Tibial artery (tissue), 4 donors: ENCODE measurements at regions not wholly inside any gene's neighbourhood (a gene's known extent, or its start where the extent isn't known, plus 50 kb on each side); places are given as distances from the start of the nearest gene placed in this dataset.

Experiments
- DNase-seq, 2 donors: peaks; one replicate each; pipeline ENCODE4 v3.0.0-alpha.2; 2019
- H3K27ac ChIP-seq, 2 donors: fragments of 200-600 bp; sonication (generic) in 1 of 2; 1 replicate in 1 of 2; 2 replicates in 1 of 2; pipeline ENCODE4 v1.5.1; 2018 to 2019; ENCODE audit warnings: mild to moderate bottlenecking in 1 of 2
- H3K27me3 ChIP-seq, 2 donors: fragments of 200-600 bp; sonication (generic) in 1 of 2; one replicate each; pipeline versions ENCODE4 v1.5.1 to v1.6.0; 2016 to 2019
- H3K36me3 ChIP-seq, 3 donors: fragments of 200-600 bp; sonication (generic) in 2 of 3; one replicate each; pipeline ENCODE4 v1.5.1; 2016 to 2019; ENCODE audit warnings: mild to moderate bottlenecking in 2 of 3
- H3K4me1 ChIP-seq, 4 donors: fragments of 200-600 bp; sonication (generic) in 2 of 4; 1 replicate in 3 of 4; 2 replicates in 1 of 4; pipeline ENCODE4 v1.5.1; 2016 to 2019
- H3K4me3 ChIP-seq, 2 donors: fragments of 200-600 bp; sonication (generic) in 1 of 2; 1 replicate in 1 of 2; 2 replicates in 1 of 2; pipeline ENCODE4 v1.5.1; 2018 to 2019; ENCODE audit warnings: mild to moderate bottlenecking in 2 of 2
- H3K9me3 ChIP-seq, 3 donors: fragments of 200-600 bp; sonication (generic) in 1 of 3; one replicate each; pipeline ENCODE4 v1.5.1; 2016 to 2019
- CTCF ChIP-seq, 2 experiments: fragments of 200-600 bp in 1 of 2; fragments of 450-650 bp in 1 of 2; IDR thresholded peaks; one replicate each; pipeline ENCODE4 v1.5.1; 2017 to 2019; ENCODE audit warnings: antibody characterized with exemption in 2 of 2, mild to moderate bottlenecking in 1 of 2, moderate library complexity in 1 of 2
- intact Hi-C: fragments of 100-400 bp; cut with DNase I; formaldehyde crosslinking; loops from one replicate; pipeline ENCODE4 v1.15.0; 2023; ENCODE audit warnings: low total_unique reads

GRCh38 chr11:95337972-95338429 lies 107.0 kb upstream of the SESN3 start:
- H3K4me1 ChIP-seq, result peaks cover 0 to 42% (median 32%) of the 10 kb centered on the region in 4 donors
- H3K9me3 ChIP-seq, result no peaks in the 10 kb centered on the region
- H3K4me3 ChIP-seq, result no peak overlapping the region
- TF ChIP-seq CTCF (IDR thresholded peaks at IDR 0.05), result no peak
- no peaks in the 10 kb centered on the region for H3K27me3 ChIP-seq
- intact Hi-C loops, result no loop called here
- H3K36me3 ChIP-seq, result no peaks in the 10 kb centered on the region
- peak overlapping the region; percentile 79 to 88 for H3K27ac ChIP-seq
- no peak for DNase-seq

GRCh38 chr11:95337175-95337957 lies 106.4 kb upstream of the SESN3 start:
- Histone ChIP-seq H3K27me3 (no peaks in the 10 kb centered on the region), H3K36me3 (no peaks in the 10 kb centered on the region), H3K4me1 (peaks cover 0 to 42% (median 32%) of the 10 kb centered on the region in 4 donors), H3K9me3 (no peaks in the 10 kb centered on the region), H3K4me3 (peak overlapping the region in 1 of 2 donors; percentile 12), H3K27ac (peak overlapping the region; percentile 79 to 88)
- TF ChIP-seq CTCF (IDR thresholded peaks at IDR 0.05), result no peak
- intact Hi-C loops, result no loop called here
- DNase-seq, result peak; percentile 56 to 81

- intact Hi-C loops, result no loop called here
- peak overlapping the region; percentile 79 to 88 for H3K27ac ChIP-seq
Measured at GRCh38 chr11:95335989-95336388, 105.0 kb upstream of the SESN3 start.

GRCh38 chr11:95331161-95331560 lies 100.2 kb upstream of the SESN3 start:
- intact Hi-C loops, result no loop called here
- no peak for TF ChIP-seq CTCF (IDR thresholded peaks at IDR 0.05)
- no peak overlapping the region for H3K4me3 ChIP-seq
- no peak overlapping the region for H3K27ac ChIP-seq
- no peak for DNase-seq
- no peaks in the 10 kb centered on the region for H3K36me3 ChIP-seq
- H3K27me3 ChIP-seq, result no peaks in the 10 kb centered on the region
- no peaks in the 10 kb centered on the region for H3K4me1 ChIP-seq
- H3K9me3 ChIP-seq, result no peaks in the 10 kb centered on the region

More at GRCh38 chr11:95335989-95336388, 105.0 kb upstream of the SESN3 start:
- Histone ChIP-seq H3K36me3 (no peaks in the 10 kb centered on the region), H3K27me3 (no peaks in the 10 kb centered on the region), H3K4me1 (peaks cover 0 to 42% (median 32%) of the 10 kb centered on the region in 4 donors), H3K4me3 (no peak overlapping the region), H3K9me3 (no peaks in the 10 kb centered on the region)
- DNase-seq, result no peak
- no peak for TF ChIP-seq CTCF (IDR thresholded peaks at IDR 0.05)

GRCh38 chr11:95330302-95330701 lies 99.3 kb upstream of the SESN3 start:
- no peak for TF ChIP-seq CTCF (IDR thresholded peaks at IDR 0.05)
- Histone ChIP-seq H3K36me3 (no peaks in the 10 kb centered on the region), H3K27ac (no peak overlapping the region), H3K9me3 (no peaks in the 10 kb centered on the region), H3K4me1 (no peaks in the 10 kb centered on the region), H3K27me3 (no peaks in the 10 kb centered on the region), H3K4me3 (no peak overlapping the region)
- intact Hi-C loops, result no loop called here
- no peak for DNase-seq
